Naive B cell (primary cell): ENCODE measurements at regions not wholly inside any gene's neighbourhood (a gene's known extent, or its start where the extent isn't known, plus 50 kb on each side); places are given as distances from the start of the nearest gene placed in this dataset.

Source experiments
- ATAC-seq, 2 donors: fragments of 150-1000 bp; cut with Tn5 transposase; 2 replicates each; pipeline ENCODE4 v1.10.0; 2021; ENCODE audit warnings: low read depth in 2 of 2, mild to moderate bottlenecking in 2 of 2, moderate library complexity in 2 of 2
- DNase-seq: peaks from one replicate; pipeline ENCODE4 v3.0.0; 2022
- H3K27ac Mint-ChIP-seq, 6 donors: one replicate each; pipeline ENCODE4 v1.8.0; 2020 to 2022; ENCODE audit warnings: mild to moderate bottlenecking in 6 of 6, mixed read lengths in 6 of 6, moderate library complexity in 5 of 6, inconsistent platforms in 2 of 6
- H3K27me3 Mint-ChIP-seq, 3 donors: one replicate each; pipeline ENCODE4 v1.8.0; 2021 to 2022; ENCODE audit warnings: mixed read lengths in 3 of 3, mild to moderate bottlenecking in 1 of 3
- H3K36me3 Mint-ChIP-seq, 2 donors: one replicate each; pipeline ENCODE4 v1.8.0; 2020 to 2022; ENCODE audit warnings: mixed read lengths in 2 of 2, inconsistent platforms in 1 of 2, mild to moderate bottlenecking in 1 of 2
- H3K4me1 Mint-ChIP-seq, 3 donors: one replicate each; pipeline ENCODE4 v1.8.0; 2020 to 2022; ENCODE audit warnings: mixed read lengths in 3 of 3, inconsistent platforms in 1 of 3, mild to moderate bottlenecking in 1 of 3, moderate library complexity in 1 of 3
- H3K4me3 Mint-ChIP-seq, 8 donors: one replicate each; pipeline ENCODE4 v1.8.0; 2020 to 2022; ENCODE audit warnings: mild to moderate bottlenecking in 8 of 8, mixed read lengths in 8 of 8, moderate library complexity in 8 of 8, inconsistent platforms in 2 of 8
- H3K9me3 Mint-ChIP-seq, 7 donors: one replicate each; pipeline ENCODE4 v1.8.0; 2020 to 2022; ENCODE audit warnings: mixed read lengths in 7 of 7, mild to moderate bottlenecking in 5 of 7, inconsistent platforms in 2 of 7, moderate library complexity in 1 of 7

DNA sequence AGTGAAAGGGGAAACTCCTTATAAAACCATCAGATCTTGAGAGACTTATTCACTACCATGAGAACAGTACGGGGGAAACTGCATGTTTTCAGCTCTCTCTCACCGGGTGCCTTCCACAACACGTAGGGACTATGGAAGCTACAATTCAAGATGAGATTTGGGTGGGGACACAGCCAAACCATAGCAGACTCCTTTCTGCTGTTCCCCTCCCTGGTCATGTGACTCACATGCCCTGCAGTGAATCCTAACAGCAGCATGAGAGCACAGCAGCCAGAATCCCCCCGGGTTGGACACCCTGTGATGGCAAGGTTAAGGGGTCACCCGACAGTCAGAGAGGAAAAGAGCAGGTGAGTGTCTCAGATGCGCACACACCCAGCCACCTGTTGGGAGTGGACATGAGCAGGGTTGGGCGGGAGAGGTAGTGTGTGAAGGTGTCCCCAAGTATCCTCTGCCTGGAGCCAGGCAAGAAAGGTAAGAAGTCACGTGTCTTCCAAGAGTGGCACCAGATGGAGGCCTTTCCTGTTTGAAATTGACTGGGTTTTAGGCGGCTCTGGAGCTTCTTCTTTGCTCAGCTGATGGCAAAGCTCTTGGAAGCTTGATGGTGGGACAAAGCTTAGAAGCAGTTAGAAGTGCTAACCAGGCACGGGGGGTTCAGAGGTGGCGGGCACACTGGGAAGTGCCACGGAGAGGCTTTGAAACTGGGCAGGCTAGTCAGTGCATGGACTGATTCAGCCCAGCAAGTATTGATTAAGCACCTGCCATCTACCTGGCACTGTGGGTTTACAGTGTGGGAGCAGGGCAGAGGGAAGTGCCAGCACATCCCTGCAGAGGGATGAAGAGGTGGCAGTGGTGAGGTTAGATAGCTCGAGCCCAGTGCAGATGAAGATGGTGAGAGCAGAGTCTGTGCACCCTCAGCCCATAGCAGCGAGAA, 68.7 kb downstream of the RHOB start:
- H3K27me3 Mint-ChIP-seq: peaks cover 4 to 29% (median 9%) of the 10 kb centered on the region in 3 donors
- peaks cover 0 to 11% of the 10 kb centered on the region in 2 donors for H3K36me3 Mint-ChIP-seq
- peaks cover 0 to 9% (median 0%) of the 10 kb centered on the region in 7 donors for H3K9me3 Mint-ChIP-seq
- DNase-seq: no peak
- no peaks in the 10 kb centered on the region for H3K4me1 Mint-ChIP-seq
- no peak overlapping the region for H3K27ac Mint-ChIP-seq
- no peak for ATAC-seq
- no peak overlapping the region for H3K4me3 Mint-ChIP-seq

DNA sequence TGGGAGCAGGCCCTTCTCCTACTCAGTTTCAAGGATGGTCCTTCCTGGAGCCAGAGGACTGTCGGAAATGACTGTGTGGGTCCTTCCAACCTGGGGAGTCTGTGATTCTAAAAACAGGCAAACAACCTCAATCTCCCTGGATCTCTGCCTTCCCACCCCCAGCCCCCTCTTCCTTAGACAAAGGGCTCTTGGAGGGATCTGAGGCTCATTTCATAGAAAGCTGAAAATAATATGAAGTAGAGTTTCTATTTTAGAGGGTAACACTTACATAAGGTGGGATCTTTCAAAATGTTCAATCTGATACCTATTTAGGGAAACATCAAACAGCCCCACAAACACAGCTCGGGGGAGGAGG, 69.4 kb downstream of the RHOB start:
- peaks cover 0 to 11% of the 10 kb centered on the region in 2 donors for H3K36me3 Mint-ChIP-seq
- ATAC-seq (no peak), DNase-seq (no peak)
- H3K4me1 Mint-ChIP-seq: no peaks in the 10 kb centered on the region
- H3K9me3 Mint-ChIP-seq: peaks cover 0 to 9% (median 0%) of the 10 kb centered on the region in 7 donors
- peaks cover 4 to 24% (median 9%) of the 10 kb centered on the region in 3 donors for H3K27me3 Mint-ChIP-seq
- H3K4me3 Mint-ChIP-seq: no peak overlapping the region
- H3K27ac Mint-ChIP-seq: no peak overlapping the region

DNA sequence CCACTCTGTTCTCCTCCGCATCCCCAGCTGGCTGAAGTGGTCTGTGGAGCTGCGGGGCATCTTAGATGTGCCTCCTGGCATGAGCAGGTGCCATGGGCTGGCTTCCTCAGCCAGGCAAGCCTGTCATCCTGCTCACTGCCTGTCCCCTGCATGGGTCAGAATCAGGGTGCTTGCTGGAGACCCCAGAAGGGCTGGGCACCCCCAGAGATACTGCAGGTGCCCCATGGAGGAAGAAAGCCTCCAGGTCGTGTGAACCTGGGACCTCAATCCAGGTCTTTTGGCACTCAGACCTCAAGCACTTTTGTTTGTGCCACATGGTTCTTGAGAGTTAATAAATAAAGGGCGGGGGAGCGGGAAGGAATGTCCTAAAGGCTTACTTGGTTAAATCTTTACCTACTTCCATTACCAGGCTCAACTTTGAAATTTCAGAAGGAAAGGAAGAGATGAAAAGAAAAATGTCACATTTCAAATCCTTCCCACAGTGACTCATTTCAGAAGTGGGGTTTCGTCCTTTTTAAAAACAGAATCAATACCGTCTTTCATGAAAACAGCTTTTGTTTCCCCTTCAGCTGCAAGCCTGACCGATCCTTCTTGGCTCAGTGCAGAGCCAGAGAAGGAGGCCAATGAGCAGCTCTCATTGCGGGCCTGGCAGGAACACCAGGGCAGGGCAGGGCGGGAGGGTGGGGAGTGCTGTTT, 69.9 kb downstream of the RHOB start:
- H3K36me3 Mint-ChIP-seq: peaks cover 0 to 11% of the 10 kb centered on the region in 2 donors
- peaks cover 4 to 21% (median 9%) of the 10 kb centered on the region in 3 donors for H3K27me3 Mint-ChIP-seq
- H3K27ac Mint-ChIP-seq: no peak overlapping the region
- H3K4me1 Mint-ChIP-seq: no peaks in the 10 kb centered on the region
- H3K4me3 Mint-ChIP-seq: no peak overlapping the region
- ATAC-seq (no peak), DNase-seq (no peak)
- peaks cover 0 to 9% (median 0%) of the 10 kb centered on the region in 7 donors for H3K9me3 Mint-ChIP-seq

- H3K4me1 Mint-ChIP-seq: peaks cover 4 to 10% (median 8%) of the 10 kb centered on the region in 3 donors
- H3K4me3 Mint-ChIP-seq: no peak overlapping the region
- DNase-seq: no peak
- peaks cover 0 to 11% of the 10 kb centered on the region in 2 donors for H3K36me3 Mint-ChIP-seq
- H3K27me3 Mint-ChIP-seq: peaks cover 5 to 16% (median 5%) of the 10 kb centered on the region in 3 donors
- H3K9me3 Mint-ChIP-seq: peaks cover 0 to 9% (median 0%) of the 10 kb centered on the region in 7 donors
- peak overlapping the region in 1 of 6 donors; percentile 32 for H3K27ac Mint-ChIP-seq
- no peak for ATAC-seq
Measured at GRCh38 chr2:20519309-20519708, 72.4 kb downstream of the RHOB start.

- ATAC-seq (no peak), DNase-seq (no peak)
- peaks cover 6 to 11% (median 8%) of the 10 kb centered on the region in 3 donors for H3K27me3 Mint-ChIP-seq
- no peak overlapping the region for H3K4me3 Mint-ChIP-seq
- H3K27ac Mint-ChIP-seq: no peak overlapping the region
- peaks cover 12 to 18% (median 15%) of the 10 kb centered on the region in 3 donors for H3K4me1 Mint-ChIP-seq
- H3K36me3 Mint-ChIP-seq: peaks cover 0 to 6% of the 10 kb centered on the region in 2 donors
- peaks cover 0 to 6% (median 0%) of the 10 kb centered on the region in 7 donors for H3K9me3 Mint-ChIP-seq
Measured at GRCh38 chr2:20520128-20520527, 73.3 kb downstream of the RHOB start.

DNA sequence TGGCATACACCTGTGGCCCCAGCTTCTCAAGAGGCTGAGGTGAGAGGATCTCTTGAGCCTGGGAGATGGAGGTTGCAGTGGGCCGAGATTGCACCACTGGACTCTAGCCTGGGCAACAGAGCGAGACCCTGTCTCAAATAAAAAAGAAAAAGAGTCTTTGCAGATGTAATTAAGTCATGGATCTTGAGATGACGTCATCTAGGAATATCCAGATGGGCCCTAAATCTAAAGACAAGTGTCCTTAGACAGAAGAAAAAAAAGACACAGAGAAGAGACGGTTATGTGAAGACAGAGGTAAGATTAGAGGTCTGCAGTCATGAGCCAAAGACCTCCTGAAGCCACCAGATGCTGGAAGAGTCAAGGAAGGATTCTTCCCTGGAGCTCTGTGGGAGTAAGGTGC, 74.3 kb downstream of the RHOB start:
- no peak for DNase-seq
- Mint-ChIP-seq H3K4me1 (peaks cover 15 to 23% (median 17%) of the 10 kb centered on the region in 3 donors), H3K27me3 (peaks cover 6 to 8% (median 6%) of the 10 kb centered on the region in 3 donors), H3K27ac (no peak overlapping the region), H3K9me3 (peaks cover 0 to 3% (median 0%) of the 10 kb centered on the region in 7 donors), H3K4me3 (no peak overlapping the region), H3K36me3 (no peaks in the 10 kb centered on the region)
- no peak for ATAC-seq

DNA sequence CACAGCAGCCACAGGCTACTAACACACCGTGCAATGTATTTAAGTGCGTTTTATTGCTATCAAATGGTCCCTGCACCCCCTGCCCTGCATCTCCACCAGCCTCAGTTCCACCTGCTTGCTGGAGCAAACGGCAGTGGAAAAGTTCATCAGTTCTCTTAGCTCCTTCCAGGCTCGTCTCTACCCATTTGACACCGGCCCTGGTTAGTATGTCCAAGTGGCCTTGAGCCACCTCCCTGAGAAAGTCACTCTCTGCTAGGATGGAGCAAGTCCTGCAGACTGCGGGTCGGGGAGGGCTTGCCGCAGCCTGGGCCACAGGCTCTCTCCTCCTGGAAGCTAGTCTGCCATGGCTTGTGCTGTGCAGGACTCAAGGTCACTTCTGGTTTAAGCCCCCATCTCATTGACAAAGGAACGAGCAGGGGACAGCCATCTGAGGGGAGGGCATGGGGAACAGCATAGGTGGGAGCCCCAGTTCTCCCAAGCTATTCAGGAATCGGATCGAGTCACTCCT, 74.9 kb downstream of the RHOB start:
- H3K9me3 Mint-ChIP-seq: peaks cover 0 to 3% (median 0%) of the 10 kb centered on the region in 7 donors
- no peaks in the 10 kb centered on the region for H3K36me3 Mint-ChIP-seq
- peaks cover 16 to 23% (median 17%) of the 10 kb centered on the region in 3 donors for H3K4me1 Mint-ChIP-seq
- peak overlapping the region in 1 of 6 donors; percentile 65 for H3K27ac Mint-ChIP-seq
- DNase-seq (no peak), ATAC-seq (no peak)
- H3K4me3 Mint-ChIP-seq: no peak overlapping the region
- peaks cover 6 to 8% (median 6%) of the 10 kb centered on the region in 3 donors for H3K27me3 Mint-ChIP-seq

DNA sequence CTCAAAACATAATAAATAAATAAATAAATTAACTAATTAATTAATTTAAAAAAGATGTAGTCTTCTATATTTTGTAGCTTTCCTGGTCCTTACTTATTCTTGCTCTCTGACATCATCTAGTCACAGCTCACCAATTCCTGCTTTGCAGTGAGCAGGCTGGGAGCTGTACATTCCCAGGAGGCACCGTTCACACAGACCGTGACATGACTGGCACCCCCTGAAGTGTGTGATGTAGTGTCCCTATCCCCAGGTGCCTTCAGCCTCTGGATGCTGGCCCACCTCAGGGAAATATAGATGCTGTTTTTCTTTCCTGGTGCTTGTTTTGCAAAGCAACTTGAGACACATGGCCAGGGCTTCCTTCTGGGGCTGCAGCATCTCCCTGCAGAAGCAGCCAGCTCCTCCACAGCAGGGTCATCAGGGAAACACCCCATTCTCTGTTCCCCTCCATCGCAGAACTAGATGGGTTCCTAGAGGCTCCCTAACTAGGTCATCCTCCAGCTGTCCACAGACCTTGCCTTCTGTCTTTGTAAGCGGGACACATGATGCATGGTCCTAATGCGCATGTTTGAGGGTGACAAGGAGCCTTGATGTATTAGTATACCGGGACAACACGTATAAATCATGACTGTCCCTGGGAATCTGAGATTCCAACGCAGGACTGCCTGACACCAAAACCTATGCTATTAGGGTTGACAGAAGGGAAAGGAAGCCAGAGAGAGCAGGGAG, 76.4 kb downstream of the RHOB start:
- no peak for DNase-seq
- peaks cover 19 to 23% (median 21%) of the 10 kb centered on the region in 3 donors for H3K4me1 Mint-ChIP-seq
- peaks cover 6 to 8% (median 6%) of the 10 kb centered on the region in 3 donors for H3K27me3 Mint-ChIP-seq
- H3K36me3 Mint-ChIP-seq: no peaks in the 10 kb centered on the region
- peak overlapping the region in 1 of 8 donors; percentile 24 for H3K4me3 Mint-ChIP-seq
- ATAC-seq: no peak
- peaks cover 0 to 3% (median 0%) of the 10 kb centered on the region in 7 donors for H3K9me3 Mint-ChIP-seq
- no peak overlapping the region for H3K27ac Mint-ChIP-seq

GRCh38 chr2:20523799-20524187, 76.9 kb downstream of the RHOB start:
- ATAC-seq: no peak
- no peaks in the 10 kb centered on the region for H3K36me3 Mint-ChIP-seq
- peak overlapping the region in 3 of 8 donors; percentile 41 to 87 (median 62) for H3K4me3 Mint-ChIP-seq
- H3K27me3 Mint-ChIP-seq: peaks cover 6 to 8% (median 6%) of the 10 kb centered on the region in 3 donors
- H3K27ac Mint-ChIP-seq: peak overlapping the region in 1 of 6 donors; percentile 15
- peaks cover 19 to 24% (median 23%) of the 10 kb centered on the region in 3 donors for H3K4me1 Mint-ChIP-seq
- DNase-seq: no peak
- peaks cover 0 to 3% (median 0%) of the 10 kb centered on the region in 7 donors for H3K9me3 Mint-ChIP-seq

GRCh38 chr2:20524412-20525040, 77.7 kb downstream of the RHOB start:
- Mint-ChIP-seq H3K27ac (peak overlapping the region in 3 of 6 donors; percentile 15 to 98 (median 66)), H3K4me3 (peak overlapping the region in 6 of 8 donors; percentile 41 to 87 (median 72))

GRCh38 chr2:20525041-20526035, 78.5 kb downstream of the RHOB start:
- Mint-ChIP-seq H3K9me3 (no peaks in the 10 kb centered on the region), H3K27me3 (peaks cover 6 to 8% (median 6%) of the 10 kb centered on the region in 3 donors), H3K27ac (peak overlapping the region; percentile 0 to 98 (median 45)), H3K4me1 (peaks cover 19 to 24% (median 23%) of the 10 kb centered on the region in 3 donors), H3K4me3 (peak overlapping the region in 6 of 8 donors; percentile 17 to 87 (median 72)), H3K36me3 (no peaks in the 10 kb centered on the region)
- DNase-seq: no peak
- ATAC-seq: peak; percentile 30 to 47

More at GRCh38 chr2:20524412-20525040, 77.7 kb downstream of the RHOB start:
- Mint-ChIP-seq H3K4me1 (peaks cover 19 to 24% (median 23%) of the 10 kb centered on the region in 3 donors), H3K27me3 (peaks cover 6 to 8% (median 6%) of the 10 kb centered on the region in 3 donors), H3K9me3 (no peaks in the 10 kb centered on the region), H3K36me3 (no peaks in the 10 kb centered on the region)
- ATAC-seq (peak; percentile 75 to 81), DNase-seq (peak; percentile 19)
